ENCODE measurements at regions not wholly inside any gene's neighbourhood (a gene's known extent, or its start where the extent isn't known, plus 50 kb on each side); places are given as distances from the start of the nearest gene placed in this dataset.

DNA sequence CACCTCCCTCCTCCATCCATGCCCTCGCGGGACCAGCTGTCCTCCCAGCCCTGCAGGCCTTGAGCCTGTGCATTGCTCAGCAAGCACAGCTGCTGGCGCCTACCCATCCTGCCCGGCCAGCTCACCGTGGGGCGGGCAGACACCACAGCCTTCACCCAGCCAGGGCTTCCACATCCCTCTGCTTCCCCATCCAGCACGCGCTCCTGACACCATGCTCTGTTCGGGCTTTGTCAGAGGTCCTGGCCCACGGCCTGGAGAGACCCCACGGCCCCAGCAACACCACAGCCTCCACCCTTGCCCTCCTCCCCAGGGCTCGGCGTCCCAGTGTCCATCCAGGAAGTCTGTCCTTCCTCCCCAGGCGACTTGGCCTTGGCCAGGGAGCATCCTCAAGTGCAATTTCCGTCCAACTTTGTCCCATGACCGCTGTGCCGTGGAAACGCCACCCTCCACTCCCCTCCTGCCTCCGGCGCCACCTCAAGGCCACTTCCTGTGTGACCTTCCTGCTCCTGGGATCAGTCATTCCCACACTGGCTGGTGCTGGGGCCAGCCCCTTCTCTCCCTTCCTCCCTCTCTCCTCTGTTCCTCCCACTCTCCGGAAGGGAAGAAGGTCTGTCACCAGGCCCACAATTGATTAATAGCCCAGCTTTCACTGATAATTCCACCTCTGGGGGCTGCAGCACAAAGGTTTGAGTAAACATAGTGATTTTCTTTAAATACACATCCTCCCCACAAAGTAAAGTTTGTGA, 71.5 kb upstream of the SMNDC1 start:
- TF ChIP-seq EZH2phosphoT487 (IDR thresholded peaks at IDR 0.05; ENCODE audit: insufficient read depth, low read depth): no peak
- no peak for TF ChIP-seq EZH2 (IDR thresholded peaks at IDR 0.05; ENCODE audit: insufficient read depth, poor library complexity, severe bottlenecking)

Measured in GM23248 (cell line).